H1 (cell line): ENCODE measurements at regions not wholly inside any gene's neighbourhood (a gene's known extent, or its start where the extent isn't known, plus 50 kb on each side); places are given as distances from the start of the nearest gene placed in this dataset.

Experiments used
- CBX8 ChIP-seq: fragments of 300-800, 300-1000 bp; sonication (generic); IDR thresholded peaks from 2 replicates; pipeline ENCODE4 v1.7.1; 2016; ENCODE audit warnings: low read depth, low read length, borderline replicate concordance
- HDAC2 ChIP-seq, 2 experiments: fragments of 300-600 bp in 1 of 2; sonication (generic) in 1 of 2; IDR thresholded peaks; 2 replicates each; pipeline ENCODE4 v1.6.1; 2011 to 2012; ENCODE audit warnings: low read depth in 2 of 2, low read length in 2 of 2, mild to moderate bottlenecking in 2 of 2, moderate library complexity in 2 of 2, borderline replicate concordance in 1 of 2, inconsistent platforms in 1 of 2
- POU5F1 ChIP-seq: IDR thresholded peaks from 2 replicates; pipeline ENCODE4 v1.6.1; 2011; ENCODE audit warnings: low read depth, mild to moderate bottlenecking, low read length, moderate library complexity
- SUZ12 ChIP-seq: fragments of 200-600 bp; sonication (generic); IDR thresholded peaks from 2 replicates; pipeline ENCODE4 v1.6.1; 2012; ENCODE audit warnings: mild to moderate bottlenecking, inconsistent platforms, low read length, moderate library complexity, mixed read lengths

GRCh38 chrX:10071451-10072144 lies 85.2 kb upstream of the CLCN4 start (continued):
- TF ChIP-seq CBX8 (no peak), SUZ12 (no peak), HDAC2 (IDR thresholded peaks at IDR 0.05; ENCODE audit: borderline replicate concordance in 1 of 2, low read depth in 2 of 2, low read length in 2 of 2) (no peak), POU5F1 (no peak)
- TF ChIP-seq, all 59 proteins: peak for 0
